ENCODE measurements at regions not wholly inside any gene's neighbourhood (a gene's known extent, or its start where the extent isn't known, plus 50 kb on each side); places are given as distances from the start of the nearest gene placed in this dataset.

- POLR2A ChIA-PET = no interaction called here
- Histone ChIP-seq H3K9me3 (replicated peaks; ENCODE audit: control insufficient read depth, insufficient read depth, low read length) (no peaks in the 10 kb centered on the region), H3K79me2 (ENCODE audit: control insufficient read depth, insufficient read depth, low read length) (no peaks in the 10 kb centered on the region), H3K9ac (replicated peaks; ENCODE audit: extremely low read depth, insufficient read depth, low read length) (no peak overlapping the region), H3K4me3 (replicated peaks in 1 of 3; ENCODE audit: insufficient read depth in 1 of 3, low read depth in 1 of 3, low read length in 3 of 3) (no peak overlapping the region), H4K20me1 (replicated peaks; ENCODE audit: control insufficient read depth, extremely low read depth, insufficient read depth, low read length) (no peaks in the 10 kb centered on the region), H2AFZ (ENCODE audit: low read depth, low read length) (no peak overlapping the region), H3K27ac (ENCODE audit: insufficient read depth, low read depth, low read length) (no peak overlapping the region), H3K27me3 (ENCODE audit: control insufficient read depth in 2 of 2, insufficient read depth in 2 of 2, low read length in 2 of 2) (no peaks in the 10 kb centered on the region), H3K36me3 (ENCODE audit: control insufficient read depth in 2 of 2, extremely low read depth in 1 of 2, insufficient read depth in 2 of 2, low read length in 2 of 2) (no peaks in the 10 kb centered on the region), H3K9me1 (replicated peaks; ENCODE audit: control insufficient read depth, extremely low read depth, insufficient read depth, low read length) (no peaks in the 10 kb centered on the region), H3K4me1 (ENCODE audit: control insufficient read depth, extremely low read depth, insufficient read depth, low read length) (no peaks in the 10 kb centered on the region), H3K4me2 (ENCODE audit: insufficient read depth, low read length) (no peak overlapping the region)
- BruUV-seq (replicated peaks) = no TSS peak
- CTCF ChIA-PET = interaction anchor here (0.6 to 1.0 kb wide), 2 partner anchors 88 to 308 kb away, joined by 3 to 4 read pairs; no protein-coding TSS in a partner anchor
- DNase-seq (ENCODE audit: low read depth, low spot score) (no peak), FAIRE-seq (no peak)
- dilution Hi-C loops (cut with MboI; ENCODE audit: extremely low pct_ligation_motif_present, low sequenced_read_pairs) (no loop called here), intact Hi-C loops (cut with micrococcal nuclease) (no loop called here)
- no peak for TF ChIP-seq JUN (IDR thresholded peaks at IDR 0.05; ENCODE audit: borderline replicate concordance, insufficient read depth, insufficient read length, low read depth)
- TF ChIP-seq MYC (IDR thresholded peaks at IDR 0.05; ENCODE audit: low read depth, low read length) = no peak
- no peak for TF ChIP-seq POLR2AphosphoS5 (IDR thresholded peaks at IDR 0.05; ENCODE audit: insufficient read depth, low read depth, low read length)
- TF ChIP-seq POLR2A (IDR thresholded peaks at IDR 0.05; ENCODE audit: low read depth, low read length) = no peak
- TF ChIP-seq GATA2 (IDR thresholded peaks at IDR 0.05; ENCODE audit: insufficient read depth, insufficient read length, low read depth, low read length) = no peak
Measured at GRCh38 chr13:76004416-76004815, 368.3 kb downstream of the LMO7 start.

DNA sequence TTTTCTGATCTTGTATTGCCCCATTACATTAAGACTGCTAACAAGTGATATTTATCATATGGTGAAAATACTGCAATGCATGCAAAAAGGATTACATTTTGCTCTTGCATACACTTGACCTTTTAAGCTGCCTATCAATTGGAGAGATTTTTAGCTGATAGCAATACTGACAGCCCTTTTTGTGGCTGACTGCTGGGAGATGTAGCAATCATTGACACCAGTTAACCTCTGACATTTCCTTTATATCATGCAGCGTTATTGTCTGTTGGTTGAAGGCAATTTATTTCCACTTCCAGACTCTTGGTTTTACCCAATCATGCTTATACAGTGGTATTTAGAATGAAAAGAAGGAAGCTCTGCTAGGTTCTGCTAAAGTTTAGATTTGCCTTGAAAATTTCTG, 364.0 kb downstream of the LMO7 start:
- FAIRE-seq = no peak
- CTCF ChIA-PET = interaction anchor here (0.8 to 0.9 kb wide), 2 partner anchors 17 to 34 kb away, joined by 3 read pairs; no protein-coding TSS in a partner anchor

More for the DNA sequence above, 364.0 kb downstream of the LMO7 start:
- Histone ChIP-seq H2AFZ (ENCODE audit: low read depth, low read length) (no peak overlapping the region), H3K79me2 (ENCODE audit: control insufficient read depth, insufficient read depth, low read length) (no peaks in the 10 kb centered on the region), H3K27me3 (ENCODE audit: control insufficient read depth in 2 of 2, insufficient read depth in 2 of 2, low read length in 2 of 2) (no peaks in the 10 kb centered on the region), H3K27ac (ENCODE audit: insufficient read depth, low read depth, low read length) (no peak overlapping the region), H3K4me1 (ENCODE audit: control insufficient read depth, extremely low read depth, insufficient read depth, low read length) (no peaks in the 10 kb centered on the region), H3K36me3 (ENCODE audit: control insufficient read depth in 2 of 2, extremely low read depth in 1 of 2, insufficient read depth in 2 of 2, low read length in 2 of 2) (no peaks in the 10 kb centered on the region), H4K20me1 (replicated peaks; ENCODE audit: control insufficient read depth, extremely low read depth, insufficient read depth, low read length) (no peaks in the 10 kb centered on the region), H3K9me1 (replicated peaks; ENCODE audit: control insufficient read depth, extremely low read depth, insufficient read depth, low read length) (no peaks in the 10 kb centered on the region), H3K4me2 (ENCODE audit: insufficient read depth, low read length) (no peak overlapping the region), H3K4me3 (replicated peaks in 1 of 3; ENCODE audit: insufficient read depth in 1 of 3, low read depth in 1 of 3, low read length in 3 of 3) (no peak overlapping the region), H3K9me3 (replicated peaks; ENCODE audit: control insufficient read depth, insufficient read depth, low read length) (no peaks in the 10 kb centered on the region), H3K9ac (replicated peaks; ENCODE audit: extremely low read depth, insufficient read depth, low read length) (no peak overlapping the region)
- dilution Hi-C loops (cut with MboI; ENCODE audit: extremely low pct_ligation_motif_present, low sequenced_read_pairs) (no loop called here), intact Hi-C loops (cut with micrococcal nuclease) (no loop called here)
- TF ChIP-seq EZH2 (IDR thresholded peaks at IDR 0.05; ENCODE audit: borderline replicate concordance, low read depth, low read length, severe bottlenecking) (no peak), JUN (IDR thresholded peaks at IDR 0.05; ENCODE audit: borderline replicate concordance, insufficient read depth, insufficient read length, low read depth) (no peak), FOS (IDR thresholded peaks at IDR 0.05; ENCODE audit: borderline replicate concordance, insufficient read depth, low read length) (no peak)
- TF ChIP-seq, protein P1, sequence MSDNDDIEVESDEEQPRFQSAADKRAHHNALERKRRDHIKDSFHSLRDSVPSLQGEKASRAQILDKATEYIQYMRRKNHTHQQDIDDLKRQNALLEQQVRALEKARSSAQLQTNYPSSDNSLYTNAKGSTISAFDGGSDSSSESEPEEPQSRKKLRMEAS (IDR thresholded peaks at IDR 0.05; ENCODE audit: insufficient read depth, insufficient read length) = no peak
- BruUV-seq (replicated peaks) = no TSS peak
- POLR2A ChIA-PET = no interaction called here
- no peak for DNase-seq (ENCODE audit: low read depth, low spot score)

All from endothelial cell of umbilical vein (primary cell).